Large intestine (tissue), 3 donors: ENCODE measurements at regions not wholly inside any gene's neighbourhood (a gene's known extent, or its start where the extent isn't known, plus 50 kb on each side); places are given as distances from the start of the nearest gene placed in this dataset.

Experiments used
- DNase-seq, 2 donors: peaks; one replicate each; pipeline versions ENCODE4 v3.0.0 to v3.0.0-alpha.2; 2013
- H3K27ac ChIP-seq: one replicate; pipeline ENCODE4 v1.5.1; 2013; ENCODE audit warnings: low read length
- H3K27me3 ChIP-seq: 2 replicates; pipeline ENCODE4 v1.6.1; 2013; ENCODE audit warnings: low read length; ENCODE audit not compliant: control insufficient read depth, insufficient read depth
- H3K36me3 ChIP-seq: 2 replicates; pipeline ENCODE4 v1.6.1; 2013; ENCODE audit warnings: low read length; ENCODE audit not compliant: control insufficient read depth, insufficient read depth
- H3K4me1 ChIP-seq: one replicate; pipeline ENCODE4 v1.6.1; 2013; ENCODE audit warnings: low read length; ENCODE audit not compliant: control insufficient read depth, insufficient read depth
- H3K4me3 ChIP-seq: one replicate; pipeline ENCODE4 v1.5.1; 2013; ENCODE audit warnings: low read length
- H3K9me3 ChIP-seq: one replicate; pipeline ENCODE4 v1.6.1; 2013; ENCODE audit warnings: mild to moderate bottlenecking, low read depth, low read length, moderate library complexity; ENCODE audit not compliant: control insufficient read depth
- WGBS: methylation state at CpG from one replicate; pipeline ENCODE4 v1.1.5; 2013; ENCODE audit warnings: low lambda C conversion rate; ENCODE audit not compliant: insufficient coverage; 5-methylcytosine and 5-hydroxymethylcytosine counted together

DNA sequence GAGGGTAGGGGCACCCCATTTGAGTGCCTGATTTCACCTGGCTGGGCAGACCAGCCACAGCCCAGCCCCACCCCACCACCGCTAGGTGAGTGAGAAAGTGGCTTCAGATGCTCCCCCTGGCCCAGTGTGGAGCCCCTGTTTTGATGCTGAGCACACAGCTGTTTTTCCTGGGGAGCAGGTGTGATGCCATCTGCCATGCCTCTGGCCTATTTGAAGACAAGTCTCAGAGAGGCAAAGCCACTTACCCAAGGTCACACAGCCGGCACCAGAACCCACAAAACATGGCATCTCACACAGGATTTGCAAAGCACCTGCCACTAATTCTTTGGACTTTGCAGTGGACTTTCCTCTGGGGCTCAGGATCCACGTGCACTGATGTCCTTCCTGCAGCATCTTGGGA, 131.3 kb downstream of the INHBB start:
- Histone ChIP-seq H3K4me3 (no peak overlapping the region), H3K4me1 (peaks cover 10% of the 10 kb centered on the region), H3K36me3 (no peaks in the 10 kb centered on the region), H3K27ac (no peak overlapping the region), H3K9me3 (no peaks in the 10 kb centered on the region), H3K27me3 (no peaks in the 10 kb centered on the region)
- no CpG with 5 or more reads among the region's 3 CpGs for WGBS
- no peak for DNase-seq

DNA sequence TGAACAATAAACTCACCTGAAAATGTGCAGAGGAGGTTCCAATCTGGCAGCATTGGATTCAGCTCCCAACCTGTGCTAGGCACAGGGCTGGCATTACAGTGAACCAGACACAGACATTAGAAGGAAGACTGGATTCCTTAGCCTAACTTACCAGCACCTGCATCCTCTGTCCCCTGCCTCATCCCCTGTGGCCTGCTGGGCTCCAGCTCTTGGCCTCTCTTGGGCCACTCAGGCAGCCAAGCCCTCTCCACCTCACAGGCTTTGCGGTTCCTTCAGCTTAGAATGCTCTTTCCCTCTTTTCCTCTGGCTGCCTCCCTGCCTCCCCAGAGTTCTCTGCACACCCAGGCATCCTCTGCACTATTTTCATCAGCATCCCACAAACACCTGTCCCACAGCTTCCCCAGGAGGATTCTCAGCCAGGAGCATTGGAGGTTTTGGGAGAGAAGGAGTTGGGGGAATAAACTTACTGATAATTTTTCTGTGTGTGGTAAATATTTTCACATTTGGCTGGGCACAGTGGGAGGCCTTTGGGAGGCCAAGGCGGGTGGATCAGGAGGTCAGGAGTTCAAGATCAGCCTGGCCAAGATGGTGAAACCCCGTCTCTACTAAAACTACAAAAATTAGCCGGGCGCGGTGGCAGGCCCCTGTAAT, 132.0 kb downstream of the INHBB start:
- Histone ChIP-seq H3K4me3 (no peak overlapping the region), H3K27me3 (no peaks in the 10 kb centered on the region), H3K27ac (no peak overlapping the region), H3K9me3 (no peaks in the 10 kb centered on the region), H3K4me1 (peaks cover 10% of the 10 kb centered on the region), H3K36me3 (no peaks in the 10 kb centered on the region)
- 40% methylated on average over 1 of the region's 6 CpGs for WGBS
- no peak for DNase-seq

DNA sequence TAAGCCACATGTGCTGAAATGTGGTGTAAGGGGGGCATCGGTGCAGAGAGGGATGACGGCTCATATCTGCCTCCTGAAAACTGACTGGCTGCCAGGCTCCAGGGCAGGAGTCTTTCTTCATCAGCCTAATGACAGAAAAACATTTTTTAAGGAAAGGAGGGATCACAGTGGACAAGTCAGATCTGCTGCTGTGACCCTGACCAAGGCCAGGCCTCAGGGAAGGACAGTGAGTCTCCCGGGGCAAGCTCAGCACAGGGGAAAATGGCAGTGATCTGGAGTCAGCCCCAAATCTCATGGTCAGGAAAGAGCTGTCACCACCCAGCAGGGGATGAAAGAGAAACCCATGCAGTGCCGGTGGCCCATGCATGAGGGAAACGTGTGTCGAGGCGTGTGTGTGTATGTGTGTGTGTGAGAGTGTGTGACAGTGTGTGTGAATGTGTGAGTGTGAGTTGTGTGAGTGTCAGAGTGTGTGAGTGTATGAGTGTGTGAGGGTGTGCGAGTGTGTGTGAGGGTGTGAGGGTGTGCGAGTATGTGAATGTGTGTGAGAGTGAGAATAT, 134.5 kb downstream of the INHBB start:
- 89% methylated on average over 5 of the region's 9 CpGs for WGBS
- Histone ChIP-seq H3K4me1 (no peaks in the 10 kb centered on the region), H3K27ac (no peak overlapping the region), H3K36me3 (no peaks in the 10 kb centered on the region), H3K9me3 (no peaks in the 10 kb centered on the region), H3K27me3 (no peaks in the 10 kb centered on the region), H3K4me3 (no peak overlapping the region)
- DNase-seq = no peak

DNA sequence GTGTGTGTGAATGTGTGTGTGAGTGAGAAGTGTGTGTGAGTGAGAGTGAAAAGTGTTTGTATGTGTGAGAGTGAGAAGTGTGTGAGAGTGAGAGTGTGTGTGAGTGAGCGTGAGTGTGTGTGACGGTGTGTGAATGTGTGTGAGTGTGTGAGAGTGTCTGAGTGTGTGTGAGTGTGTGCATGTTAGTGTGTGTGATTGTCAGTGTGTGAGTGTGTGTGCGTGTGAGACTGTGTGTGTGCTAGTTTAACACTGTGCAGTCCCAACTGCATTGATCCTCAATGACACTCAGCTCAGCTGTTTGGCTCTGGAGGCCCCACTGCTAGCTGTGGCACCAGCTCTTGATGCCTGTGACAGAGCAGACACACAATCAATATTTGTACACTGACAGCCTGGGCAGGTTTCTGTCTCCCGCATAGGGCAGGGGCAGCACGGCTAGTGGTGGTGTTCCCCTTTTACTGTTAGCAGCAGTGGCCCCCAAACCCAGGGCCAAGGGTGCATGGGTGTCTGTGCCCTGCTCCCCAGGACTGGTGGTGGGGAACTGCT, 135.0 kb downstream of the INHBB start:
- H3K27me3 ChIP-seq = no peaks in the 10 kb centered on the region
- H3K36me3 ChIP-seq = no peaks in the 10 kb centered on the region
- no peak overlapping the region for H3K27ac ChIP-seq
- no peak for DNase-seq
- H3K4me1 ChIP-seq = no peaks in the 10 kb centered on the region
- no CpG with 5 or more reads among the region's 5 CpGs for WGBS
- no peaks in the 10 kb centered on the region for H3K9me3 ChIP-seq
- H3K4me3 ChIP-seq = no peak overlapping the region

DNA sequence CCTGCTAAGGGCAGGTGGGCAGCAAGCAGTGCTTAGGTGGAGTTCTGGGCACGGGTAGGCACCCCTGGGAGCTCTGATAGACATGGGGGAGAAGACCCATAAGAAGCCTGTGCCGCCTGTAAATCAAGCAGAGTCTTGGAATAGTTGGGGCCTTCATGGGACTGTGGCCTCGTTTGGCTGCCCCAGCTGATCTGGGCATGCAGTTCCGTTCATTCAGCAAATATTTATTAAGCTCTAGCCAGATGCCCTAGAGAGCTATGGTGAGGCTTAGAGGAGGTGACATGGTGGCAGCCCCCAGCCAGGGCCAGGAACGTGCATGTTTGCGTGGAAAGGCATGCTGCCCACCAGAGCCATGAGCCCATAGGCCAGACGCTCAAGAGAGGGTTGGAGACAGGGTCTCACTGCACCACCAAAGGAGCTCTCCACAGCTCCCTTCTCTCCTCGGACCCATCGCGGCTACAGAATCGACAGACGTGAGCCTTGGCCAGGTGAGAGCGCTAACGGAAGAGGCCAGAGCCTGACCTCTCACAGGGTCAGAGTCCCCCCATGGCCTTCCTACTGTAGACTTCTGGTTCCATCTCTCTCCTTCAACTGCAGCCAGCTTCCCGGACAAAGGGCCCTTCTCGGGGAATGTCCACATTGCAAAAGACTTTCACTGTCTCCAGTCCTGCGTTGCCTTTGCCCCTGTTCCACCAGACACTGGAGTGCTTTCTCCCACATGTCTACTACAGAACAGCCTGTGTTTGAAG, 135.7 kb downstream of the INHBB start:
- no CpG with 5 or more reads among the region's 17 CpGs for WGBS
- H3K4me1 ChIP-seq = no peaks in the 10 kb centered on the region
- no peak overlapping the region for H3K27ac ChIP-seq
- no peak for DNase-seq
- no peaks in the 10 kb centered on the region for H3K27me3 ChIP-seq
- no peaks in the 10 kb centered on the region for H3K9me3 ChIP-seq
- no peaks in the 10 kb centered on the region for H3K36me3 ChIP-seq
- no peak overlapping the region for H3K4me3 ChIP-seq

DNA sequence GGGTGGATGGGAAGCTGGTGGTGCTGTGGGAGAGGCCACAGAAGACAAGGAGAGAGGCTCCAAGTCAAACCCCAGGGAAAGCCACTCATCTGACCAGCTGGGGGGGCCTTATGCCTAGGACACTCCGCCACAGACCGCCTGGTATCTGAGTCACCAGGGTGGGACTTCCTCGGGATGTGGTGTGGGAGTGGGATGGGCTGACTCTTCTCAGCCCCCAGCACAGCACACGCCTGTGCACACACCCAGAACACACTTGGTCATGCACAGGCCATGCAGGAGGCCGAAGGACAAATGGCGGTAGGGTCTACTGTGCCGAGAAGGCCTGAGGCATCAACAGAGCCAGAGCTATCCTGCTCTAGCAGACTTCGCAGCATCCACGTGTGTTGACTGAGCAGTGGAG, 136.4 kb downstream of the INHBB start:
- no peaks in the 10 kb centered on the region for H3K36me3 ChIP-seq
- H3K4me3 ChIP-seq = no peak overlapping the region
- no peak for DNase-seq
- no peak overlapping the region for H3K27ac ChIP-seq
- no peaks in the 10 kb centered on the region for H3K4me1 ChIP-seq
- H3K27me3 ChIP-seq = no peaks in the 10 kb centered on the region
- H3K9me3 ChIP-seq = no peaks in the 10 kb centered on the region
- WGBS = no CpG with 5 or more reads among the region's 9 CpGs

DNA sequence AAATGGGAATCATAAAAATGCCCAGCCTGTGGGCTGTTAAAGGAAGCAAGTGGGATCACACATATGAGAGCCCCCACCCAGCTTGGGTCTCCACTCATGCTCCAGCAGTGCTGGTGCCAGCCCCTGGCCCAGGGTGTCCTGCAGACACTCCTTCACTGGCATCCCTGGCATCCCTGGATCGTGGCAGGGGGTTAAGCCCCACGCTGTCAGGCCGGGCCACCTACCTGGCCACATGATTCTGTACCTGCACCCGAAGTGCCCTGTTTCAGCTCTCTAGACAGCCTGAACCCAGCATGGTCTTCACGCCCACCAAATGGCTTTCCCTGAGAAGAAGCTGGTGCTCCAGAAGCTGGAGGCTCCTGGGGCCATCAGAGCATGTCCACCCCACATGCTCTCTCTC, 137.4 kb downstream of the INHBB start:
- no peak overlapping the region for H3K27ac ChIP-seq
- no peaks in the 10 kb centered on the region for H3K36me3 ChIP-seq
- no peak overlapping the region for H3K4me3 ChIP-seq
- H3K27me3 ChIP-seq = no peaks in the 10 kb centered on the region
- no CpG with 5 or more reads among the region's 5 CpGs for WGBS
- no peak for DNase-seq
- no peaks in the 10 kb centered on the region for H3K9me3 ChIP-seq
- no peaks in the 10 kb centered on the region for H3K4me1 ChIP-seq

DNA sequence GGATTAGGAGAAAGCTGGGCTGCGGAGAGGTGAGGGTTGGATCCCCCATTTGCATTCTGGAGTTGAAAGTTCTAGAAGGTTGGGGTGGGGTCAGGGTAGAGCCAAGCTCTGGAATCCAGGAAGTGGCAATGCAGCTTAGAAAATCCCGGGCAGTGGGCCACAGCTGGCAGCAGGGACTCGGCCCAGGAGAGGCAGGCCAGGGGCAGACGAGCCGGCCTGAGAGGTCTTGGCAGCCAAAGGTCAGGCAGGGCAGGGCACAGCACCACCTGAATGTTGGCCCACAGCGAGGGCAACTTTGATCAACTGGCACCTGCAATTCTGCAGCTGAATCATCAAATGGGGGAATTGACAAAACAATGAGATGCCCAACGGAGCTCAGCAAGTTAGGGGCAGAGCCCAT, 139.2 kb downstream of the INHBB start:
- no CpG with 5 or more reads among the region's 7 CpGs for WGBS
- no peak overlapping the region for H3K27ac ChIP-seq
- H3K27me3 ChIP-seq = no peaks in the 10 kb centered on the region
- H3K4me3 ChIP-seq = no peak overlapping the region
- no peaks in the 10 kb centered on the region for H3K4me1 ChIP-seq
- no peak for DNase-seq
- no peaks in the 10 kb centered on the region for H3K9me3 ChIP-seq
- H3K36me3 ChIP-seq = no peaks in the 10 kb centered on the region

DNA sequence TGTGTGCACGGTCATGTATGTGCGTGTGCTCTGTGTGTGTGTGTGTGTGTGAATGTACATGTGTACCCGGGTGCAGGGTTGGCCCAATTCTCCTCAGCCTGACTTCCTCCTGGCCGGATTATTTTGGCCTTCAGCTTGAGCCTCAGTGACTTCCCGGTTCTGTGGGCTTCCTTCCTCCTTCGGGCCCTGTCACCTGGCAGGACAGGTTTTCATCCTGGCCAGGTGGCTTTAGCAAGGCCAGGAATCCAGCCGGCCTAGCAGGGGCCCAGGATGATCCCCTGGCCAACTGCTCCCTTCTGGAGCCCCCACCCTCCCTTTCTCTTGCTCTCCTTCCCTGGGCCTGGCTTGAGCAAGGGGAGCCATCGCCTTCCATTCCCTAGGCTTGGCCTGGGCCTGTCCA, 140.5 kb downstream of the INHBB start:
- no peaks in the 10 kb centered on the region for H3K36me3 ChIP-seq
- H3K27me3 ChIP-seq = no peaks in the 10 kb centered on the region
- no peak for DNase-seq
- H3K9me3 ChIP-seq = no peaks in the 10 kb centered on the region
- no peak overlapping the region for H3K27ac ChIP-seq
- H3K4me1 ChIP-seq = no peaks in the 10 kb centered on the region
- no CpG with 5 or more reads among the region's 8 CpGs for WGBS
- no peak overlapping the region for H3K4me3 ChIP-seq

DNA sequence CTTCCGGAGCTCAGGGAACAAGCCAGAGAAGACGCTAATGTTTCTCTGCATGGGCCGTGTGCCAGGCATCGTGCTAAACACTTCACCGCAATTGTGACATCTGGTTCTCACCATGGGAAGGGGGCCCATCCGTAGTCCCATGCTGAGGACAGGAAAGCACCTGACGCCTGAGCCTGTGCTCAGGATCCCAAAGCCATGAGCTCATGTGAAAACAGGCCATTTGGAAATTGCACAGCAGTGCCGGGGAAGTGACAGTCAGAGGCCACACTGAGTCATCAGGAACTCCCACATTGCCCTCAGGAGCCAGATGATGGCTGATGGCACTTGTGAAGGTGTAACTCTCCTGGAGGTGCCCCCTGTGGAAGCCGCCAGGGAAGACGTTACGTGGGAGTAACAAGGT, 141.0 kb downstream of the INHBB start:
- no peak for DNase-seq
- no CpG with 5 or more reads among the region's 11 CpGs for WGBS
- H3K4me3 ChIP-seq = no peak overlapping the region
- no peaks in the 10 kb centered on the region for H3K27me3 ChIP-seq
- no peak overlapping the region for H3K27ac ChIP-seq
- H3K9me3 ChIP-seq = no peaks in the 10 kb centered on the region
- H3K4me1 ChIP-seq = no peaks in the 10 kb centered on the region
- no peaks in the 10 kb centered on the region for H3K36me3 ChIP-seq
